22Rv1 (cell line): ENCODE measurements at regions not wholly inside any gene's neighbourhood (a gene's known extent, or its start where the extent isn't known, plus 50 kb on each side); places are given as distances from the start of the nearest gene placed in this dataset.

ENCODE experiments used
- H3K27ac ChIP-seq: fragments of 450-650 bp; 2 replicates; pipeline ENCODE4 v1.5.1; 2017
- CTCF ChIP-seq: fragments of 450-650 bp; IDR thresholded peaks from 2 replicates; pipeline ENCODE4 v1.5.1; 2017; ENCODE audit warnings: mild to moderate bottlenecking
- ZFX ChIP-seq: fragments of 450-650 bp; IDR thresholded peaks from 2 replicates; pipeline ENCODE4 v1.6.1; 2017; ENCODE audit warnings: antibody characterized with exemption, borderline replicate concordance

GRCh38 chr2:60623040-60623439, 69.6 kb upstream of the BCL11A start:
- no peak overlapping the region for H3K27ac ChIP-seq
- TF ChIP-seq CTCF = no peak
- no peak for TF ChIP-seq ZFX

- H3K27ac ChIP-seq = no peak overlapping the region
- no peak for TF ChIP-seq CTCF
- TF ChIP-seq ZFX = no peak
These were observed 74.0 kb upstream of the BCL11A start for GRCh38 chr2:60627412-60627811.

- H3K27ac ChIP-seq = no peak overlapping the region
- TF ChIP-seq CTCF (no peak), ZFX (no peak)
These were observed 74.6 kb upstream of the BCL11A start for GRCh38 chr2:60628026-60628425.

GRCh38 chr2:60628615-60629304, 75.3 kb upstream of the BCL11A start:
- no peak for TF ChIP-seq ZFX
- H3K27ac ChIP-seq = no peak overlapping the region

- TF ChIP-seq ZFX (no peak), CTCF (no peak)
- H3K27ac ChIP-seq = no peak overlapping the region
These were observed 75.8 kb upstream of the BCL11A start for GRCh38 chr2:60629305-60629662.

- TF ChIP-seq ZFX (no peak), CTCF (no peak)
These were observed 76.4 kb upstream of the BCL11A start for GRCh38 chr2:60629801-60630385.

GRCh38 chr2:60633615-60634014, 80.2 kb upstream of the BCL11A start:
- TF ChIP-seq CTCF = no peak
- no peak for TF ChIP-seq ZFX
- H3K27ac ChIP-seq = no peak overlapping the region

More at GRCh38 chr2:60629801-60630385, 76.4 kb upstream of the BCL11A start:
- H3K27ac ChIP-seq = no peak overlapping the region
